GM21786 (cell line): ENCODE measurements at regions not wholly inside any gene's neighbourhood (a gene's known extent, or its start where the extent isn't known, plus 50 kb on each side); places are given as distances from the start of the nearest gene placed in this dataset.

Experiments
- ATAC-seq: cut with Tn5 transposase; IDR thresholded peaks from one replicate; pipeline ENCODE4 v1.9.1; 2021; ENCODE audit not compliant: unreplicated experiment

- ATAC-seq: no peak
Observed at GRCh38 chr6:145405006-145405551, 330.2 kb downstream of the EPM2A start.

- no peak for ATAC-seq
Observed at GRCh38 chr6:145406783-145407182, 328.5 kb downstream of the EPM2A start.

GRCh38 chr6:145415616-145416015 is 319.7 kb downstream of the EPM2A start:
- no peak for ATAC-seq

GRCh38 chr6:145420599-145420998 is 314.7 kb downstream of the EPM2A start:
- ATAC-seq: no peak

GRCh38 chr6:145423936-145424335 is 311.4 kb downstream of the EPM2A start:
- ATAC-seq: no peak

- no peak for ATAC-seq
Observed at GRCh38 chr6:145427232-145427631, 308.1 kb downstream of the EPM2A start.

GRCh38 chr6:145428706-145429105 is 306.6 kb downstream of the EPM2A start:
- ATAC-seq: no peak

- ATAC-seq: no peak
Observed at GRCh38 chr6:145442110-145442509, 293.2 kb downstream of the EPM2A start.

GRCh38 chr6:145445674-145446073 is 289.6 kb downstream of the EPM2A start:
- no peak for ATAC-seq

GRCh38 chr6:145451029-145451428 is 284.3 kb downstream of the EPM2A start:
- no peak for ATAC-seq

- no peak for ATAC-seq
Observed at GRCh38 chr6:145453376-145453775, 281.9 kb downstream of the EPM2A start.

GRCh38 chr6:145454006-145454405 is 281.3 kb downstream of the EPM2A start:
- no peak for ATAC-seq

GRCh38 chr6:145457556-145457955 is 277.8 kb downstream of the EPM2A start:
- ATAC-seq: no peak

GRCh38 chr6:145468534-145468933 is 266.8 kb downstream of the EPM2A start:
- ATAC-seq: no peak

GRCh38 chr6:145469021-145469420 is 266.3 kb downstream of the EPM2A start:
- no peak for ATAC-seq

GRCh38 chr6:145475794-145476396 is 259.4 kb downstream of the EPM2A start:
- ATAC-seq: no peak

GRCh38 chr6:145480024-145480423 is 255.3 kb downstream of the EPM2A start:
- ATAC-seq: no peak

- ATAC-seq: no peak
Observed at GRCh38 chr6:145483191-145483996, 251.9 kb downstream of the EPM2A start.

GRCh38 chr6:145485288-145485687 is 250.0 kb downstream of the EPM2A start:
- no peak for ATAC-seq

- ATAC-seq: no peak
Observed at GRCh38 chr6:145486306-145486705, 249.0 kb downstream of the EPM2A start.

GRCh38 chr6:145489583-145489982 is 245.7 kb downstream of the EPM2A start:
- ATAC-seq: no peak

GRCh38 chr6:145490068-145490467 is 245.3 kb downstream of the EPM2A start:
- ATAC-seq: no peak
